ENCODE measurements at regions not wholly inside any gene's neighbourhood (a gene's known extent, or its start where the extent isn't known, plus 50 kb on each side); places are given as distances from the start of the nearest gene placed in this dataset.

- TF ChIP-seq YY1 (IDR thresholded peaks at IDR 0.05; ENCODE audit: insufficient read depth, insufficient read length) (no peak), ZNF274 (IDR thresholded peaks at IDR 0.05; ENCODE audit: low read depth, low read length) (no peak)
Observed at GRCh38 chr13:88726075-88726474, 1054.9 kb downstream of the SLITRK5 start.
